Myocyte (in vitro differentiated cells): ENCODE measurements at regions not wholly inside any gene's neighbourhood (a gene's known extent, or its start where the extent isn't known, plus 50 kb on each side); places are given as distances from the start of the nearest gene placed in this dataset.

Experiments
- DNase-seq: peaks from one replicate; pipeline ENCODE4 v3.0.0-alpha.2; 2012; ENCODE audit warnings: low read depth

- peak; percentile 51 for DNase-seq
Measured at GRCh38 chr2:224325941-224326340, 76.0 kb downstream of the FAM124B start.

GRCh38 chr2:224324604-224325003 lies 77.3 kb downstream of the FAM124B start:
- DNase-seq: no peak

- DNase-seq: no peak
Measured at GRCh38 chr2:224320660-224321059, 81.2 kb downstream of the FAM124B start.

- DNase-seq: peak; percentile 70
Measured at GRCh38 chr2:224319750-224320149, 82.2 kb downstream of the FAM124B start.

- peak; percentile 31 for DNase-seq
Measured at GRCh38 chr2:224312741-224313140, 89.2 kb downstream of the FAM124B start.

- DNase-seq: peak; percentile 50
Measured at GRCh38 chr2:224310943-224311625, 90.8 kb downstream of the FAM124B start.

- DNase-seq: peak; percentile 97
Measured at GRCh38 chr2:224309176-224309575, 92.7 kb downstream of the FAM124B start.

- no peak for DNase-seq
Measured at GRCh38 chr2:224308272-224308911, 93.5 kb downstream of the FAM124B start.

GRCh38 chr2:224302952-224303351 lies 99.0 kb downstream of the FAM124B start:
- DNase-seq: no peak

- no peak for DNase-seq
Measured at GRCh38 chr2:224293976-224294375, 107.9 kb downstream of the FAM124B start.

GRCh38 chr2:224287531-224287930 lies 114.4 kb downstream of the FAM124B start:
- no peak for DNase-seq

GRCh38 chr2:224286923-224287322 lies 115.0 kb downstream of the FAM124B start:
- DNase-seq: peak; percentile 26

- peak; percentile 68 for DNase-seq
Measured at GRCh38 chr2:224284134-224284946, 117.6 kb downstream of the FAM124B start.

- no peak for DNase-seq
Measured at GRCh38 chr2:224283466-224283965, 118.4 kb downstream of the FAM124B start.

GRCh38 chr2:224281374-224281773 lies 120.5 kb downstream of the FAM124B start:
- no peak for DNase-seq

GRCh38 chr2:224278531-224278930 lies 123.4 kb downstream of the FAM124B start:
- DNase-seq: peak; percentile 9

- no peak for DNase-seq
Measured at GRCh38 chr2:224276251-224276650, 125.7 kb downstream of the FAM124B start.

- DNase-seq: no peak
Measured at GRCh38 chr2:224272237-224272910, 129.5 kb downstream of the FAM124B start.

GRCh38 chr2:224271617-224272236 lies 130.2 kb downstream of the FAM124B start:
- no peak for DNase-seq

- DNase-seq: peak; percentile 32
Measured at GRCh38 chr2:224268441-224268840, 133.5 kb downstream of the FAM124B start.

GRCh38 chr2:224264259-224264658 lies 137.6 kb downstream of the FAM124B start:
- DNase-seq: no peak
